HepG2 (cell line): ENCODE measurements at regions not wholly inside any gene's neighbourhood (a gene's known extent, or its start where the extent isn't known, plus 50 kb on each side); places are given as distances from the start of the nearest gene placed in this dataset.

ENCODE experiments used
- ATAC-seq: fragments of 200-7000 bp; cut with Tn5 transposase; 3 replicates; pipeline ENCODE4 v1.9.1; 2020; ENCODE audit warnings: mild to moderate bottlenecking, moderate library complexity
- BruUV-seq: library from RNA; stranded (reverse); fragments of 400-500 nt; replicated peaks from 2 replicates; lab custom pipeline; 2021; lab: Mats Ljungman, UMichigan
- CTCF ChIA-PET: fragments of 300-600 bp; formaldehyde crosslinking; extraction: SDS; loops from one replicate; lab custom pipeline; 2021; ENCODE audit warnings: low total read pairs, inconsistent platforms, low intra/inter-chr PET ratio; lab: Yijun Ruan, JAX
- POLR2A ChIA-PET: fragments of 350-600 bp; sonication (Branson Sonifier 250); formaldehyde crosslinking; loops from one replicate; lab custom pipeline; 2020; ENCODE audit warnings: antibody characterized with exemption, inconsistent platforms; lab: Yijun Ruan, JAX
- DNase-seq: peaks from one replicate; pipeline ENCODE4 v3.0.0-alpha.2; 2015; ENCODE audit warnings: low spot score
- FAIRE-seq: peaks from 3 replicates; lab custom pipeline; 2011; peaks lifted over from hg19 to GRCh38; lab: Jason Lieb, UNC
- H2AFZ ChIP-seq: one replicate; pipeline ENCODE4 v1.6.1; 2011; ENCODE audit warnings: low read length, inconsistent platforms
- H3K27ac ChIP-seq: fragments of 300-600 bp; 3 replicates; pipeline ENCODE4 v1.8.0; 2011; ENCODE audit warnings: mixed run types, mild to moderate bottlenecking, mixed read lengths, low read length, inconsistent platforms; ENCODE audit not compliant: insufficient read depth; ENCODE audit errors: extremely low read length
- H3K27me3 ChIP-seq, 2 experiments: fragments of 200-600 bp in 1 of 2; 2 replicates in 1 of 2; 3 replicates in 1 of 2; pipeline versions ENCODE4 v1.6.0 to v1.8.0; 2011; ENCODE audit warnings: low read length in 2 of 2, mild to moderate bottlenecking in 2 of 2, moderate library complexity in 2 of 2, inconsistent platforms in 1 of 2; ENCODE audit not compliant: insufficient read depth in 2 of 2, control insufficient read depth in 1 of 2
- H3K36me3 ChIP-seq, 2 experiments: fragments of 200-600 bp in 1 of 2; replicated peaks in 1 of 2; 2 replicates in 1 of 2; 3 replicates in 1 of 2; pipeline versions ENCODE4 v1.5.1 to v1.8.0; 2011; ENCODE audit warnings: low read length in 2 of 2, inconsistent platforms in 1 of 2; ENCODE audit not compliant: insufficient read depth in 2 of 2, control insufficient read depth in 1 of 2
- H3K4me1 ChIP-seq: 2 replicates; pipeline ENCODE4 v1.5.1; 2012; ENCODE audit warnings: low read length, inconsistent platforms; ENCODE audit not compliant: insufficient read depth
- H3K4me2 ChIP-seq: 2 replicates; pipeline ENCODE4 v1.6.0; 2011; ENCODE audit warnings: low read depth, low read length, inconsistent platforms
- H3K4me3 ChIP-seq, 3 experiments: fragments of 200-600 bp in 1 of 3; sonication (generic), shearing (Covaris generic) in 1 of 3; replicated peaks in 1 of 3; 2 replicates each; pipeline ENCODE4 v1.5.1; 2011 to 2016; ENCODE audit warnings: low read length in 3 of 3, inconsistent platforms in 2 of 3, low read depth in 2 of 3, mild to moderate bottlenecking in 2 of 3, control low read depth in 1 of 3, mixed read lengths in 1 of 3; ENCODE audit not compliant: insufficient read depth in 1 of 3
- H3K79me2 ChIP-seq: one replicate; pipeline ENCODE4 v1.6.1; 2011; ENCODE audit warnings: low read length, inconsistent platforms; ENCODE audit not compliant: insufficient read depth
- H3K9ac ChIP-seq: 2 replicates; pipeline ENCODE4 v1.6.0; 2011; ENCODE audit warnings: mild to moderate bottlenecking, low read depth, low read length, inconsistent platforms; ENCODE audit not compliant: insufficient read depth
- H3K9me3 ChIP-seq: 2 replicates; pipeline ENCODE4 v1.5.1; 2012; ENCODE audit warnings: mild to moderate bottlenecking, low read length
- H4K20me1 ChIP-seq: 2 replicates; pipeline ENCODE4 v1.6.0; 2011; ENCODE audit warnings: inconsistent platforms, mild to moderate bottlenecking, low read length, moderate library complexity; ENCODE audit not compliant: insufficient read depth
- HDAC1 ChIP-seq: sonication (generic); formaldehyde crosslinking; IDR thresholded peaks from 2 replicates; pipeline ENCODE4 v1.5.1; 2020; ENCODE audit warnings: mild to moderate bottlenecking, missing genetic modification reagents
- HIC2 ChIP-seq: sonication (generic); formaldehyde crosslinking; IDR thresholded peaks from 2 replicates; pipeline ENCODE4 v1.9.0; 2022; ENCODE audit warnings: low read depth, missing genetic modification reagents
- HMGXB4 ChIP-seq, 2 experiments: sonication (generic) in 1 of 2; formaldehyde crosslinking in 1 of 2; IDR thresholded peaks; 2 replicates each; pipeline versions ENCODE4 v1.4.0 to v1.6.1; 2018 to 2020; ENCODE audit warnings: missing genetic modification reagents in 2 of 2, borderline replicate concordance in 1 of 2, low read depth in 1 of 2, mild to moderate bottlenecking in 1 of 2, missing biosample characterization in 1 of 2
- PAWR ChIP-seq: sonication (generic); formaldehyde crosslinking; IDR thresholded peaks from 2 replicates; pipeline ENCODE4 v1.4.0; 2020; ENCODE audit warnings: missing genetic modification reagents, mild to moderate bottlenecking, borderline replicate concordance
- ZBTB20 ChIP-seq: sonication (generic); formaldehyde crosslinking; IDR thresholded peaks from 2 replicates; pipeline ENCODE4 v1.8.1; 2023; ENCODE audit warnings: missing genetic modification reagents, low read depth, mild to moderate bottlenecking, borderline replicate concordance
- ZNF414 ChIP-seq: sonication (generic); formaldehyde crosslinking; IDR thresholded peaks from 2 replicates; pipeline ENCODE4 v1.5.0; 2020; ENCODE audit warnings: missing genetic modification reagents
- ZNF431 ChIP-seq: sonication (generic); formaldehyde crosslinking; IDR thresholded peaks from 2 replicates; pipeline ENCODE4 v1.9.0; 2022; ENCODE audit warnings: missing genetic modification reagents, low read depth, mild to moderate bottlenecking, borderline replicate concordance
- ZNF746 ChIP-seq: sonication (generic); formaldehyde crosslinking; IDR thresholded peaks from 2 replicates; pipeline ENCODE4 v1.8.0; 2022; ENCODE audit warnings: mild to moderate bottlenecking, missing genetic modification reagents
- ZNF788 ChIP-seq: sonication (generic); formaldehyde crosslinking; IDR thresholded peaks from 2 replicates; pipeline ENCODE4 v1.5.0; 2020; ENCODE audit warnings: mild to moderate bottlenecking, missing genetic modification reagents, borderline replicate concordance
- WGBS: methylation state at CpG from one replicate; pipeline ENCODE4 v1.1.6; 2017; ENCODE audit warnings: low lambda C conversion rate; 5-methylcytosine and 5-hydroxymethylcytosine counted together
- in situ Hi-C: cut with HindIII; loops from 2 replicates; pipeline ENCODE4 v1.10.0; 2017; ENCODE audit warnings: low pct_unique_long_range_greater_than_20kb; ENCODE audit not compliant: extremely low pct_ligation_motif_present
- intact Hi-C: fragments of 100-400 bp; cut with micrococcal nuclease; formaldehyde crosslinking; loops from one replicate; pipeline ENCODE4 v1.10.0; 2022; ENCODE audit not compliant: unreplicated experiment
- TF ChIP-seq, protein P1 (sequence below): sonication (generic); formaldehyde crosslinking; IDR thresholded peaks from 2 replicates; pipeline ENCODE4 v1.4.0; 2020; ENCODE audit warnings: missing genetic modification reagents
- TF ChIP-seq, protein P2 (sequence below): sonication (generic); formaldehyde crosslinking; IDR thresholded peaks from 2 replicates; pipeline ENCODE4 v1.4.0; 2020; ENCODE audit warnings: missing genetic modification reagents, borderline replicate concordance

DNA sequence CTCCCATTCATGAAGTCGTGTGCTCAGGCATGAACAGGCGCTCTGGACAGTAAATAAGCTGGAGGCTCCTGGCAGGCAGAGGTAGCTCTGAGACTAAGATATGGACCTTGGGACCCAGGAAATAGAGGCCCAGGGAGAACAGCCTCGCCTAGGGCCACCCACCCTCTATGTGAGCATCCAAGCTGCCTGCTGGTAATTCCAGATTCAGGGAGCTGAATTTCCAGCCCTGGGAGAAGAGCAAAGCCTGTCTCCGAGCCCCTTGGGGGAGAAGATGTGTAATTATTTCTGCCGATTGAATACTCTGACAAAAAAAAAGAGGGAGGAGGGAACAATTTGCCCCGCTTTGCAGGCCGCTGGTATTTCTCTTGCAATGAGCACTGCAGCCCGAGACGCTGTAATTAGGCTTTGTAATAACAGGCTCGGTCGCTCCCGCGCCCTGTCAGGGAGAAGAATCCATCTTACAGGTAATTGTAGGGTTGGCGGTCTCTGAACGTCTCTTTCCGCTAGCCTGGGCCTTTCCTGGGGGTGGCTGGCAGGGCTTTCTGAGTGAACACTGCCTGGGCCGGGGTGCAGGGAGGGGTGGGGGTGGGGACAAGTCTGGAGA, 131.5 kb downstream of the WNT7A start:
- FAIRE-seq: no peak
- Histone ChIP-seq H3K79me2 (no peaks in the 10 kb centered on the region), H3K4me1 (no peaks in the 10 kb centered on the region), H2AFZ (no peak overlapping the region), H3K27ac (no peak overlapping the region), H4K20me1 (no peaks in the 10 kb centered on the region), H3K27me3 (peaks cover 6 to 14% of the 10 kb centered on the region in 2 experiments; a peak in 2 of 5 replicates), H3K36me3 (no peaks in the 10 kb centered on the region), H3K9ac (no peak overlapping the region), H3K4me3 (no peak overlapping the region), H3K4me2 (no peak overlapping the region), H3K9me3 (no peaks in the 10 kb centered on the region)
- intact Hi-C loops: no loop called here
- no peak for DNase-seq
- 29% methylated on average over 11 of the region's 17 CpGs for WGBS
- BruUV-seq: no TSS peak
- POLR2A ChIA-PET: no interaction called here
- in situ Hi-C loops: no loop called here
- CTCF ChIA-PET: no interaction called here
- no peak for ATAC-seq
- TF ChIP-seq ZNF414 (no peak), ZNF788 (CRISPR knock-in tag) (no peak), ZNF431 (CRISPR knock-in tag) (no peak), ZNF746 (CRISPR knock-in tag) (no peak), HMGXB4 (CRISPR knock-in tag; IDR thresholded peaks at IDR 0.05; ENCODE audit: borderline replicate concordance in 1 of 2, low read depth in 1 of 2) (no peak), HIC2 (CRISPR knock-in tag) (no peak), HDAC1 (CRISPR knock-in tag) (no peak), PAWR (CRISPR knock-in tag) (no peak), ZBTB20 (CRISPR knock-in tag) (no peak)
- TF ChIP-seq, protein P1, sequence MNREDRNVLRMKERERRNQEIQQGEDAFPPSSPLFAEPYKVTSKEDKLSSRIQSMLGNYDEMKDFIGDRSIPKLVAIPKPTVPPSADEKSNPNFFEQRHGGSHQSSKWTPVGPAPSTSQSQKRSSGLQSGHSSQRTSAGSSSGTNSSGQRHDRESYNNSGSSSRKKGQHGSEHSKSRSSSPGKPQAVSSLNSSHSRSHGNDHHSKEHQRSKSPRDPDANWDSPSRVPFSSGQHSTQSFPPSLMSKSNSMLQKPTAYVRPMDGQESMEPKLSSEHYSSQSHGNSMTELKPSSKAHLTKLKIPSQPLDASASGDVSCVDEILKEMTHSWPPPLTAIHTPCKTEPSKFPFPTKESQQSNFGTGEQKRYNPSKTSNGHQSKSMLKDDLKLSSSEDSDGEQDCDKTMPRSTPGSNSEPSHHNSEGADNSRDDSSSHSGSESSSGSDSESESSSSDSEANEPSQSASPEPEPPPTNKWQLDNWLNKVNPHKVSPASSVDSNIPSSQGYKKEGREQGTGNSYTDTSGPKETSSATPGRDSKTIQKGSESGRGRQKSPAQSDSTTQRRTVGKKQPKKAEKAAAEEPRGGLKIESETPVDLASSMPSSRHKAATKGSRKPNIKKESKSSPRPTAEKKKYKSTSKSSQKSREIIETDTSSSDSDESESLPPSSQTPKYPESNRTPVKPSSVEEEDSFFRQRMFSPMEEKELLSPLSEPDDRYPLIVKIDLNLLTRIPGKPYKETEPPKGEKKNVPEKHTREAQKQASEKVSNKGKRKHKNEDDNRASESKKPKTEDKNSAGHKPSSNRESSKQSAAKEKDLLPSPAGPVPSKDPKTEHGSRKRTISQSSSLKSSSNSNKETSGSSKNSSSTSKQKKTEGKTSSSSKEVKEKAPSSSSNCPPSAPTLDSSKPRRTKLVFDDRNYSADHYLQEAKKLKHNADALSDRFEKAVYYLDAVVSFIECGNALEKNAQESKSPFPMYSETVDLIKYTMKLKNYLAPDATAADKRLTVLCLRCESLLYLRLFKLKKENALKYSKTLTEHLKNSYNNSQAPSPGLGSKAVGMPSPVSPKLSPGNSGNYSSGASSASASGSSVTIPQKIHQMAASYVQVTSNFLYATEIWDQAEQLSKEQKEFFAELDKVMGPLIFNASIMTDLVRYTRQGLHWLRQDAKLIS (CRISPR knock-in tag): no peak
- TF ChIP-seq, protein P2, sequence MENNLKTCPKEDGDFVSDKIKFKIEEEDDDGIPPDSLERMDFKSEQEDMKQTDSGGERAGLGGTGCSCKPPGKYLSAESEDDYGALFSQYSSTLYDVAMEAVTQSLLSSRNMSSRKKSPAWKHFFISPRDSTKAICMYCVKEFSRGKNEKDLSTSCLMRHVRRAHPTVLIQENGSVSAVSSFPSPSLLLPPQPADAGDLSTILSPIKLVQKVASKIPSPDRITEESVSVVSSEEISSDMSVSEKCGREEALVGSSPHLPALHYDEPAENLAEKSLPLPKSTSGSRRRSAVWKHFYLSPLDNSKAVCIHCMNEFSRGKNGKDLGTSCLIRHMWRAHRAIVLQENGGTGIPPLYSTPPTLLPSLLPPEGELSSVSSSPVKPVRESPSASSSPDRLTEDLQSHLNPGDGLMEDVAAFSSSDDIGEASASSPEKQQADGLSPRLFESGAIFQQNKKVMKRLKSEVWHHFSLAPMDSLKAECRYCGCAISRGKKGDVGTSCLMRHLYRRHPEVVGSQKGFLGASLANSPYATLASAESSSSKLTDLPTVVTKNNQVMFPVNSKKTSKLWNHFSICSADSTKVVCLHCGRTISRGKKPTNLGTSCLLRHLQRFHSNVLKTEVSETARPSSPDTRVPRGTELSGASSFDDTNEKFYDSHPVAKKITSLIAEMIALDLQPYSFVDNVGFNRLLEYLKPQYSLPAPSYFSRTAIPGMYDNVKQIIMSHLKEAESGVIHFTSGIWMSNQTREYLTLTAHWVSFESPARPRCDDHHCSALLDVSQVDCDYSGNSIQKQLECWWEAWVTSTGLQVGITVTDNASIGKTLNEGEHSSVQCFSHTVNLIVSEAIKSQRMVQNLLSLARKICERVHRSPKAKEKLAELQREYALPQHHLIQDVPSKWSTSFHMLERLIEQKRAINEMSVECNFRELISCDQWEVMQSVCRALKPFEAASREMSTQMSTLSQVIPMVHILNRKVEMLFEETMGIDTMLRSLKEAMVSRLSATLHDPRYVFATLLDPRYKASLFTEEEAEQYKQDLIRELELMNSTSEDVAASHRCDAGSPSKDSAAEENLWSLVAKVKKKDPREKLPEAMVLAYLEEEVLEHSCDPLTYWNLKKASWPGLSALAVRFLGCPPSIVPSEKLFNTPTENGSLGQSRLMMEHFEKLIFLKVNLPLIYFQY: no peak
